ENCODE measurements at regions not wholly inside any gene's neighbourhood (a gene's known extent, or its start where the extent isn't known, plus 50 kb on each side); places are given as distances from the start of the nearest gene placed in this dataset.

- H3K4me3 ChIP-seq, result no peak overlapping the region
- intact Hi-C loops (cut with DNase I; ENCODE audit: low total_unique reads), result no loop called here
- H3K27ac ChIP-seq, result no peak overlapping the region
- H3K9me3 ChIP-seq, result no peaks in the 10 kb centered on the region
- DNase-seq, result no peak
- H3K4me1 ChIP-seq, result no peaks in the 10 kb centered on the region
- TF ChIP-seq, protein P1, sequence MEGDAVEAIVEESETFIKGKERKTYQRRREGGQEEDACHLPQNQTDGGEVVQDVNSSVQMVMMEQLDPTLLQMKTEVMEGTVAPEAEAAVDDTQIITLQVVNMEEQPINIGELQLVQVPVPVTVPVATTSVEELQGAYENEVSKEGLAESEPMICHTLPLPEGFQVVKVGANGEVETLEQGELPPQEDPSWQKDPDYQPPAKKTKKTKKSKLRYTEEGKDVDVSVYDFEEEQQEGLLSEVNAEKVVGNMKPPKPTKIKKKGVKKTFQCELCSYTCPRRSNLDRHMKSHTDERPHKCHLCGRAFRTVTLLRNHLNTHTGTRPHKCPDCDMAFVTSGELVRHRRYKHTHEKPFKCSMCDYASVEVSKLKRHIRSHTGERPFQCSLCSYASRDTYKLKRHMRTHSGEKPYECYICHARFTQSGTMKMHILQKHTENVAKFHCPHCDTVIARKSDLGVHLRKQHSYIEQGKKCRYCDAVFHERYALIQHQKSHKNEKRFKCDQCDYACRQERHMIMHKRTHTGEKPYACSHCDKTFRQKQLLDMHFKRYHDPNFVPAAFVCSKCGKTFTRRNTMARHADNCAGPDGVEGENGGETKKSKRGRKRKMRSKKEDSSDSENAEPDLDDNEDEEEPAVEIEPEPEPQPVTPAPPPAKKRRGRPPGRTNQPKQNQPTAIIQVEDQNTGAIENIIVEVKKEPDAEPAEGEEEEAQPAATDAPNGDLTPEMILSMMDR (IDR thresholded peaks at IDR 0.05), result no peak
- no peaks in the 10 kb centered on the region for H3K36me3 ChIP-seq (ENCODE audit: low read depth, missing control alignments)
- H3K27me3 ChIP-seq, result no peaks in the 10 kb centered on the region
Measured at GRCh38 chr2:139031722-139032121, 251.5 kb upstream of the NXPH2 start.

GRCh38 chr2:139020287-139020686, 240.1 kb upstream of the NXPH2 start:
- TF ChIP-seq POLR2A (IDR thresholded peaks at IDR 0.05), result no peak
- TF ChIP-seq, protein P1 (IDR thresholded peaks at IDR 0.05), result no peak
- no peaks in the 10 kb centered on the region for H3K4me1 ChIP-seq
- 76 to 81% methylated on average over 1 of the region's 1 CpG for WGBS, 2 donors
- H3K9me3 ChIP-seq, result no peaks in the 10 kb centered on the region
- DNase-seq, result no peak
- H3K27ac ChIP-seq, result no peak overlapping the region
- H3K27me3 ChIP-seq, result no peaks in the 10 kb centered on the region
- no peaks in the 10 kb centered on the region for H3K36me3 ChIP-seq (ENCODE audit: low read depth, missing control alignments)
- no peak overlapping the region for H3K4me3 ChIP-seq
- intact Hi-C loops (cut with DNase I; ENCODE audit: low total_unique reads), result no loop called here

DNA sequence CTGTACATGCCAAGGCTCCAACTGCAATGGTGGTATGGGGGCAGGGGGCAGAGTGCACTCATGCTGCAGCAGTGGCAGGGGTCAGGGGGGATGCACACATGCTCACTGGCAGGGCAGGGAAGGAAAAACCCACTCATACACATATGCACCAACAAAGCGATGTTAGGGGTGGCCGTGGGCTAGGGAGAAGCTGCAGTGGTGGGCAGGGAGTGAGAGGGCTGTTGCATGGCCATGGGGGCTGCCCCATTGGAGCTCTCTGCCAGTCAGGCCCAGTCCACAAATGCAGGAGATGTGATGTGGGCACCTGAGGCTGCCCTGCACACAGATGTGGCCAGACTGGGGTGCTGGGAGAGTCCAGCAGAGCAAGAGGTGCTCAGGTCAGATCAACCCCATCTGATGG, 238.1 kb upstream of the NXPH2 start:
- no peaks in the 10 kb centered on the region for H3K27me3 ChIP-seq
- no peak for DNase-seq

GRCh38 chr2:139007130-139007529, 226.9 kb upstream of the NXPH2 start:
- intact Hi-C loops (cut with DNase I; ENCODE audit: low total_unique reads), result no loop called here
- TF ChIP-seq POLR2A (IDR thresholded peaks at IDR 0.05), result no peak
- TF ChIP-seq, protein P1 (IDR thresholded peaks at IDR 0.05), result no peak
- Histone ChIP-seq H3K27me3 (no peaks in the 10 kb centered on the region), H3K4me1 (no peaks in the 10 kb centered on the region), H3K36me3 (ENCODE audit: low read depth, missing control alignments) (no peaks in the 10 kb centered on the region), H3K27ac (no peak overlapping the region), H3K9me3 (no peaks in the 10 kb centered on the region), H3K4me3 (no peak overlapping the region)
- DNase-seq, result no peak

More for the DNA sequence above, 238.1 kb upstream of the NXPH2 start:
- Histone ChIP-seq H3K4me1 (no peaks in the 10 kb centered on the region), H3K9me3 (no peaks in the 10 kb centered on the region), H3K4me3 (no peak overlapping the region), H3K36me3 (ENCODE audit: low read depth, missing control alignments) (no peaks in the 10 kb centered on the region), H3K27ac (no peak overlapping the region)
- intact Hi-C loops (cut with DNase I; ENCODE audit: low total_unique reads), result no loop called here
- 100% methylated on average over 2 of the region's 2 CpGs; no CpG with 5 or more reads in 1 of the 2 donors for WGBS, 2 donors
- TF ChIP-seq, protein P1 (IDR thresholded peaks at IDR 0.05), result no peak
- TF ChIP-seq POLR2A (IDR thresholded peaks at IDR 0.05), result no peak

DNA sequence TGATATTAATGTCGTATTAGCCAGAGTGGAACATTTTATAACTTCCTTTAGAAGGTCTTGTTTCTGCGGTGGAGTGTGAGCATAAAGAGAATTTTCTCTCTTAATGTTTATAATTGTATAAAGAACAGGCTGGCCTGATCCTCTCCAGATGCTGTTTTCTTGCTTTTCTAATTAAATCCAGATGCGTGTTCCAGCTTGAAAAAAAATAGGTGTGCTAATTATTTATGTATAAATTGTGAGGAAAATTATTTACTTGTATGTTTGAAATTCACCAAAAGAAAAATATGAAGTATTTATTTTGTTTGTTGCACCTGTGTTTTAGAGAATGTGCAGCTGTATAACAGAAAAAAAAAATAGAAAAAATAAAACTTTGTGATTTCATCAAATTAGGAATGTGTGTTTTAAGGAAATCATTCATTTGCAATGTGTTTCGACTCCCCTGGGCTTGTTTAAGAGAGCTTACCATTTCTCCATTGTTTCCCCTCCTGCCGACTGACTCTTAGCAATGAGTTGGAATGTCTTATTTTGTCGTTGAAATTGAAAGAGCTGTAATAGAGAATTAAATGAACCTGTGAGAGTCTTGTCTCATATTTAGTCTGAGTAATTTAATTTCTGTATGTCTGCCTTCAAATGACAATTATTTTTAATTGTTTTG, 220.1 kb upstream of the NXPH2 start:
- H3K9me3 ChIP-seq, result no peaks in the 10 kb centered on the region
- intact Hi-C loops (cut with DNase I; ENCODE audit: low total_unique reads), result no loop called here
- H3K4me1 ChIP-seq, result no peaks in the 10 kb centered on the region
- H3K36me3 ChIP-seq (ENCODE audit: low read depth, missing control alignments), result no peaks in the 10 kb centered on the region
- no peak overlapping the region for H3K27ac ChIP-seq
- no peak for TF ChIP-seq POLR2A (IDR thresholded peaks at IDR 0.05)
- TF ChIP-seq, protein P1 (IDR thresholded peaks at IDR 0.05), result no peak
- H3K4me3 ChIP-seq, result no peak overlapping the region
- no peaks in the 10 kb centered on the region for H3K27me3 ChIP-seq
- 53% methylated on average over 6 of the region's 6 CpGs for WGBS, 2 donors
- no peak for DNase-seq

Data from testis (tissue), 2 donors.